ENCODE measurements at regions not wholly inside any gene's neighbourhood (a gene's known extent, or its start where the extent isn't known, plus 50 kb on each side); places are given as distances from the start of the nearest gene placed in this dataset.

DNA sequence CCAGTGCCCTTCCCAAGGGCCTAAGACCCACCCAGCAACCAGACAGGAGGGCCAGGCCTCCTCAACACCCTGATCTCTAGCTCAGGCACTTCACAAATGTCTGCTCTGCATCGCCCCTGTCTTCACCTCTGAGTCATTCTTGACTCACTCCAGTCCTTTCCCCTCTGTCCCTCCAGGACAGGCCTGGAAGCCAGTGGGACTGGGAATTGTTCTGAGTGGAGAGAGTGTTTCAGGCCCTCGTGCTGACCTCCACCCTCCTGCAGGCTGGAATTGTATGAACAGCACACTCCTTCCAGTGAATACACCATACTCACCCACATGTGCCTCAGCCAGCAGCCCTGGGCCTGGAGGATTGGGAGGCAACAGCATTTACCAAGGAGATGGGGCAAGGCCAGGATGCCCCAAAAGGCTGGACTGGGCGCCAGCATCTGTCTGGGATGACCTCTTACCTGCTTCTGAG lies 304.2 kb downstream of the CYP26B1 start:
- peak; percentile 83 for DNase-seq (ENCODE audit: low read depth)

DNA sequence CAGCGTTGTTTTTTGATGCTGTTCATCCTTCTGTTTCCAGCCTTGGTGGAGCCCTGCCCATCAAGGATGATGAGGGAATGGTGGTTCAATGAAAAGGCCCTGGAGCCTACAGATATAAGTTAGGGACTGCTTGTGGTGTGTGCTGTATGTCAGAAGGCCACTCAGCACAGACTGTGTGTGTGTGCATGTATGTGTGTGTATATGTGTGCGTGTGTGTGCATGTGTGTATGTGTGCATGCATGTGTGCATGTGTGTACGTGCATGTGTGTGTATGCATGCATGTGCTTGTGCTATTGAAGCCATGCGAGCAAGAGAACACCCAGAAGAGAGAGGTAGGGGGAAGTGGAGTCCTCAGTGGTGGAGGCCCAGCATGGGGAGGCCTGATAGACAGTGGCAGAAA lies 304.9 kb downstream of the CYP26B1 start:
- no peak for DNase-seq (ENCODE audit: low read depth)

DNA sequence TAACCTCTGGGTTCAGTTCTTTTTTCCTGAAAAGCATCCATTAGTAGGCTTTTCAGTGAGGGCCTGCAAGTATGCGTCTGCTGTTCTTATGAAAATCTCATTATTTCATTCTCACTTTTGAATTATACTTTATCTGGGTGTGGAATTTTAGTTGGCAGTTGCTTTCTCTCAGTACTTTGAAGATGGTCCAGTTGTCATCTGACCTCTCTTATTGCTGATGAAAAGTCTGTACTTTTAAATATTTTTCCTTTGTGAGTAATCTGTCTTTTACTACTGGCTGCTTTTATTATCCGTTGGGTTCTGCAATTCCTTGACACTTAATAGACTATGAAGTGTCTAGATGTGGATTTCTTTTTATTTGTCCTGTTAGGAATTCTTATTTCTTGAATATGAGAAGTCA lies 307.8 kb downstream of the CYP26B1 start:
- no peak for DNase-seq (ENCODE audit: low read depth)

DNA sequence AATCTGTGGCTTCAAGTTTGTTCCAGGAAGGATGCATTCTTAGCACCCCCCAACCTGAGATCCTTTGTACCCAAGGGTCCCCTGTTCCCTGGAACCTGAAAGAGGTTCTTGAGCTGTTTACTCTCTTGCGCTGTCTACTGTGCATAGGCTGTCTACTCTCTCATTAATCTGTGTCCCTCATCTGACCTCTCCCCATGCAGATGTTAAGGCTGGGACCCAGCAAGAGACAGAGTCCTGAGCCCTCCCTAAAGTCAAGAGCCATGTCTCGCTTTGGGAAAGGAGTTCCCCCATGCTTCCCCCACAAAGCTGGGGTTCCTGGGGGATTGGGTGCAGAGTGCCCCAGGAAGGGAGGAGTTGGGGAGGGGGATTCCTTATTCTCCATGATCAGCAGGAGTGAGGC lies 312.9 kb downstream of the CYP26B1 start:
- no peak for DNase-seq (ENCODE audit: low read depth)

DNA sequence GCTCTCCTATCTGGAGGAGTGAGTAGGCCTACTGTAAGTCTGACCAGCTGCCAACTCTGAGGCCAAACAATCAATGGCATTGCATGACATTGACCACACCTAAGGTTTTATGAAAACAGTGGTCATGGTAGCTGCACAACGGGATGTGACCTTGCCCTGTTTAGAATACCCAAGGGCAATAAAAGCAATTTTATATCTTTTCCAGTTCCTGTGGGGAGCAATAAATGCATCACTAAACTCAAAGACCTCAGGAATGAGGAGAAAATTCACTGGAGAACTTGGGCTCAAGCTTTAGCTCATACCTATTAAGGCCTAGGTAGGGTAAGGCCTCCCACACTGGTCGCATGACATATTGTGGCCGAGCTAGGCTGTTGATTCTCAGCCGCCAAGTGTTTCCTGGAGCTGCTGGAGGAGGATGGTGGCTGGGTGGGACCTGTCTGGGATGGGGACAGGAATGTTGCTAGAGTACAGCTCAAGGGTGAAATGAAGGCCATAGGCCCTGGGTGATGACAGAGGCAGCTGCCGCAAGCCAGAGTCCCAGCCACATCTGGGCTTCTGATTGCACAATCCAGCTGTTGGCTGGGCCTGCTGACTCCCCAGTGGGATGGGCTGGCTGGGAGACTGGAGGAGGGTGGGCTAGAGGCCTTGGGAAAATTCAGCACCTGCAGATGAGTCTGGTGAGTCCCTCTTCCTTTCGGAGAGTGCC lies 313.7 kb downstream of the CYP26B1 start:
- DNase-seq (ENCODE audit: low read depth), result peak; percentile 67

DNA sequence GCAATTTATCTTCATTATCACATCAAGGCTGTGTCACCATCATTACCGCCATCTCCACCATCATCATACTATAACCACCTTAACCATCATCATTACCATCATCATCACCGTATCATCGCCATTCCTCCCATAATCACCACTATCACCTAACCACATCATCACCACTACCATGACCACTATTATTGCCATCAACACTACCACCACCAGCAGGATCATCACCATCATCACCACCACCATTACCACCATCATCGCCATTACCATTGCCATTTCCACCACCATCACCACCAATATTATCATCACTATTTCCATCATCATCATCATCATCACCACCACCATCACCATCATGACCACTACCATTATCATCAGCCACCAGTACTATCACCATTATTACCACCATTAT lies 314.4 kb downstream of the CYP26B1 start:
- no peak for DNase-seq (ENCODE audit: low read depth)

DNA sequence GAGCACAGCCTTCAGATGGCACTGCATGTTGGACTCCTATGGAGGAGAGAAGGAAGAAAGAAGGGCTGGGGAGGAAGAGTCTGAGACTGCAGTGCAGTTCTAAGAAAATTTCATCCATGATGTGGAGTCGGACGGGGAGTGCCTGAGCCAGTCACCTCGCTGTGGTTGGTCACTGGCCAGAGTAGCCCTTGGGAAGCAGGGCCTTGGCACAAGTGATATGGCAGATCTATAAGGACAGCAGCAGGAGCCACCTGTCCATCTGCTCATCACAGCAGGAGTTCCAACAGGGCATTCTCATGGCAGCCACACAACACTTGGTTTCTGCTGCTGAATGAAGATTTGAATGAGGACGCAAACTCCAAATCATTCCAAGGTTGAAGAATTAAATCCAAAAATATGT lies 314.8 kb downstream of the CYP26B1 start:
- DNase-seq (ENCODE audit: low read depth), result no peak

DNA sequence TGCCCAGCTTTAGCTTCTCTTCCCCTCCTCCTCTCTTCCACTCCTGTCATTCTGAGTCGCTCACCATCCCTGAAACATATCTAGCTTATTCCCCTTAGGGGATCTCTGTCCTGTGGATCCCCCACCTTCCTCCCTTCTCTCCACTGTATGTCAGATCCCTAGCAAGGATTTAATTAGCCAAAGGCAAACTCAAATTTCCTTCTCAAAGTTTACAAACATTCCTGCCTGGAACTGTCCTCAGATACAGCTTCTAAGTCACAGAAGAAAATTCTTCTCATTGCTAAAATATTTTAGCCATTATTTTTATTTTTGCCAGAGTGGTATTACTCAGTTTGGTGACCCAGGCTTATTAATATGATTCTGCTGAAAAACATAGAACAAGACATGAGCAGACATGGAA lies 315.3 kb downstream of the CYP26B1 start:
- no peak for DNase-seq (ENCODE audit: low read depth)

DNA sequence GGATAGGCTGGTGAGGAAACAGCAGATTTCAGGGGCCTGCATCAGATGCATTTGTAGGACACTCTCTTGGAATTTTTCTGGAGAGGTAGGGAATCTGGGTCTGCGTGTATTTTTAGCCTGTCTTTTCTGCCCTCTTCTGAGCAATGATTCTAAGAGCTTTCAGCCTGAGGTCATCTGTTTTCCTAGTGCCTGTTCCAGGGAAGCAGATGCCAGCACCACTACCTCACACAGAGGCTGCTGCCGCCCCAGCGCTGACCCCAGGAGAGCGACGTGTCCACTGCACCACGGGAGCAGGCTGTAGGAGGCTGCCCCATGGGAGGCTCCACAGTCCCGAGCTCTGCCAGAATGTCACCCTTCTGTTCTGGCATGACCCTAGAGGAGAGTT lies 316.5 kb downstream of the CYP26B1 start:
- DNase-seq (ENCODE audit: low read depth), result peak; percentile 86

DNA sequence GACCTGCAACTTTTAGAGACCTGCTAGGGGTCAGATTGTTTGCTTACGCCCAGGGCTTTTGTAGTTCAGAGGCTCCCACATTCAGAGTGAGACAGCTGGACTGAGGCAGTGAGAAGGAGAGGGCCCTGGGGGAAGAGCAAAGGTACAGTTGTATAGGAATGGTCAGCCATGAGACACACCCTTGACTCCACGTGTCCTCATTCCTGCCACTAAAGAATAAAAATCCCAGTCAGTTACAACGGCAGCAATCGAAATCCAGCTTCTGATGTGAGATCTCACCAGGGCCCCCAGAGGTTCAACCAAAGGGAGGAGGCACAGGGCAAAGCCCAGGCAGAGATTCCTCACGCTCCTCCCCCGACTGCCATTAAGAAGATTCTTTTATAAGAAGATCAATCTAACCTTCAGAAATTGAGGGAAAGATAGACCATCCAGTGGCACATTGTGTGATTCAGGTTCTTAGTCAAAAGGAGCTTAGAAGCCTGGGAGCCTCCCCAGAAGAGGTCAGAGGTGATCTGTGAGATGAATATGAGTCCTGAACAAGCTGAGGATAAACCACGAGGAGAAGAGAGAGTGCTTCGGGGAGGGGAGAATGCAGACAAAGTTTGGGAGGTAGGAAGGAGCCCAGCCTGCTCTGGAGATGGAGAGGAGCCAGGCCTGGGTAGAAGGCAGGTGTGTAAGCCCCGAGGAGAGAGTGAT lies 317.0 kb downstream of the CYP26B1 start:
- peak; percentile 65 for DNase-seq (ENCODE audit: low read depth)

DNA sequence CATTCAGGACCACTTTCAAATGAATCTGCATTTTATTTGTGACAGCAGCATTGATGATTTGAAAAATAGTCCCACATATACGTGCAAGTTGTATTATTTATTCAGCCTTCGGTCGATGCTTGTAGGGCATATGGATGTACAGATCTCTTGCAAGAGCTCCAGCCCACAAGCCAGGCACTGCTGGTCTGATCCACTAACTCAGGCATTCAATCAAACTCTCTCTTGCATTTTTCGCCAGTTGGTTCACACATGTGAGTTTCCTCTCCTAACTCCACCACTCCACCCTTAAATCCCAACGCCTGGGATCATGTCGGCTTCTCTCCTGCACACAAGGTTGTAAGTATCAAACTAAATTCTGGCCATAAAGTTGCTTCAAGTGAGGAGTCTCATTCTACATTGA lies 318.7 kb downstream of the CYP26B1 start:
- DNase-seq (ENCODE audit: low read depth), result no peak

DNA sequence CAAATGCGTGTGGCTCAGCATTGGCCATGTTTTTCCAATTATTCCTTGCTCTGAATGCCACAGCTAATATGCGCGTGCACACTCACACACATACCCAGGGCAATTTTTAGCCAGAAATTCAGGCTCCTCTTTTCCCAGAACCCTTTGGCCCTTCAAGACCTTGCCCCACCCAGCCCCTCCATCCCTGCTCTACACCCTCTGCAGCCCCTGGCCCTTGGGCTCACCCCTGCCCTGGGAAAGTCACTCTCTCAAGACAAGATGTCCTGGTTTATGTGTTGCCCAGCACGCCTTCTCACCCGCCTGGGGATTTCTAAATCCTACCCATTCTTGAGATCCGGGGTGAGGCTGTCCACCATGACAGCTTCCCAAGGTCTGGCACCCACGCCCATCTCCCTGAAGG lies 319.7 kb downstream of the CYP26B1 start:
- no peak for DNase-seq (ENCODE audit: low read depth)

DNA sequence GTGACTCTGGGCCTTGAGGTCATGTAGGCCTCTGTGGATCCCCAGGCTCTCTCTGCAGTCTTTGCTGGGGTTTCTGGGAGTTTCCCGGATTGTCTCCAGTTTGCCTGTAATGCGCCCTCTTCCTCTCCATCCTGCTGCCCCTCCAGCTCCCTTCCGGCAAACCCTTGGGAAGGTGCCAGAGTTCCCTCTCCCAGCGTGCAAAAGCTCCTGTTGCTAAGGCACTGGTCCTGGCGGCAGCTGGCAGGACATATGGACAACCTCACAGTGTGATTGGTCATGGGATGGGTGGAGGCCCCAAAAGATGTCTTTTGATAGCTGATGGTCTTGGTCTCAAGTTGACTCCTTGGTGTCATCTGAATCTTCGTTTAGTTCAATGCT lies 320.1 kb downstream of the CYP26B1 start:
- DNase-seq (ENCODE audit: low read depth), result no peak

DNA sequence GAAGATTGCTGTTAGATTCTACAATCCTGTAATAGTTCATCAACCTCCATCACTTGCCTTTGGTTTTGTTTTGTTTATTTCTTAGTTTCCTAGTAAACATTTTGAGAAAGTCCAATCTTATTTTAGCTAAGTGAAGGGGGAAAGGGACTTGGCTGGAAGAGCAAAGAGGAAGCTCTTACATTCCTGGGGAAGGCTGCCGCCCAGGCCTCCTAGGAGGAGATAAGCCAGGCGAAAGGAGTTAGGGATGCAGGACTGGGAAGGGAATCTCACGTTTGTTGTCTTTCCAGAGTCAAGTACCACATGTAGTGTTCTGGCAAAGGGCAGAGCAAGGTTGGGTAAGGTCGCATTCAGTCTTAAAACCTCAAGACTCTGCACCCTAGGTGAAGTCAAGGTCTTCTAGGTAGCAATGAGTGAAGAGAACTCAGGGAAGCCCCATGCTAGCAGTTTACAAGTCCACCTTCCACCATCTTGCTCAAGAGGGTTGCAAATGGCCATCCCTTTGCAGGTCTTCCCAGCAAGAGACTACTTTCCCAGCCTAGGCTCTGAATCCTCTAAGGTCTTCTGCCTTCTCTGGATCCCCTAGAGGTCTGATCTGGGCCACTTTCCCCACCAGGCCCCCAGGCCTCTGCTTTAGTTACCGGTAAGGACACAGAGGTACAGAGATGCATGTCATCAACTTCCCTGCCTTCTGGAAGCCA lies 320.7 kb downstream of the CYP26B1 start:
- DNase-seq (ENCODE audit: low read depth), result no peak

DNA sequence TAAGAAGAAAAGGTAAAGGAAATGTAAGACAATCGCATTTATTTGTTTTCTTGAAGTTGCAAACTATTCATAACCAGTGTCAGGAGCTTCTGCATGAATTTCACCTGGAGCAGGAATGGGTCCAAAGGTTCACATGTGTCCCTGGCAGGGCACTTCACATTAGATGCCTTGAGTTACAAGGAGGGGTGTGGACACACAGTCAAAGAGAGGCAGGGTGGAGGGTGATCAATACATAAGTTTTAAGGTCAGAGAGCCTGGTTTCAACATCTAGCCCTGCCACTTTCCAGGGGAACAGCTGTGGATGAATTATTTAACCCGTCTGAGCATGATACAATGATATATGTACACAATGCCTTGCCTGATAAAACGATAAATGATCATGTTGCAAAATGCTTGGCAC lies 321.4 kb downstream of the CYP26B1 start:
- DNase-seq (ENCODE audit: low read depth), result no peak

DNA sequence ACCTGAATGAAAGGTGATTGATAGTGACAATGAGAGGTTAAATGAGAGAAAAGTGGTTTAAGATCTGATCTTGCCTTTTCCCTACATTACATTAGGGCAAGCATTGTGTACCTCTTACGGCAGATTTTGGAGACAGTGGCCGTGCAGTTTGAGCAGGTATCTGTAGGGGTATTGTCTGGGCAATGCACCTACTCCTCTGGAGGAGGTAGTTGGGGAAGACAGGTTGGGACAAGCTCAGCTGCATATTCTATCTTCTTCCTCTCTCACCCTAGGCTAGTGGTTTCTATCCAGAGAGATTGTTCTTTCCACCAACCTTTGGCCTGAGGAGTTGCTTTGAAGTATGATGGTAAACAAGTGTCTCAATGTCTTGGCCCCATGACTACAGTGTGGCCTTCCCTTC lies 323.2 kb downstream of the CYP26B1 start:
- no peak for DNase-seq (ENCODE audit: low read depth)

DNA sequence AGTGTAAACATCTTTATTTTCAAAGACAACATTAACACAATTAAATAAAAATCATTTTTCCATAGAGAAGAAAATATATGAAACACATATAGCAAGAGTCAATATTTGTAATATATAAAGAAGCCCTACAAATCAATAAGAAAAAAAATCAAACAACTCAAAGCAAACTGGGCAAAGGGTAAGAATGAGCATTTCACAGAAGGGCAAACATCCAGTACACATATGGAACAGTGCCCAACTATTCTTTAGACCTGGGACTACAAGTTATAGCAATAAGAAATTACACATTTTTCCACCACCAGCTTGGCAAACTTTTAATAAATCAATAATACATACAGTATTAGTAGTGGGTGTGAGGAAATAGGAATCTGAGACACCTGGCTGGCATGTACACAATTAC lies 324.1 kb downstream of the CYP26B1 start:
- no peak for DNase-seq (ENCODE audit: low read depth)

DNA sequence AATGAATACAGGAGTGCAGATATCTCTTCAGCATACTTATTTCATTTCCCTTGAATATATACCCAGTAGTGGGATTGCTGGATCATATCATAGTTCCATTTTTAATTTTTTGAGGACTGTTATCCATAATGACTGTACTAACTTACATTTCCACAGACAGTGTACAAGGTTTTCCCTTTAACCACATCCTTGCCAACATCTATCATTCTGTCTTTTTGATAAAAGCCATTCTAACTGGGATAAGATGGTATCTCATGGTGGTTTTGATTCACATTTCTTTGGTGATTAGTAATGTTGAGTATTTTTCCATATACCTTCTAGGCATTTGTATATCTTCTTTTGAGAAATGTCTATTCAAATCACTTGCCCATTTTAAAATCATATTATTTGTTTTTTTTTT lies 325.2 kb downstream of the CYP26B1 start:
- no peak for DNase-seq (ENCODE audit: low read depth)

DNA sequence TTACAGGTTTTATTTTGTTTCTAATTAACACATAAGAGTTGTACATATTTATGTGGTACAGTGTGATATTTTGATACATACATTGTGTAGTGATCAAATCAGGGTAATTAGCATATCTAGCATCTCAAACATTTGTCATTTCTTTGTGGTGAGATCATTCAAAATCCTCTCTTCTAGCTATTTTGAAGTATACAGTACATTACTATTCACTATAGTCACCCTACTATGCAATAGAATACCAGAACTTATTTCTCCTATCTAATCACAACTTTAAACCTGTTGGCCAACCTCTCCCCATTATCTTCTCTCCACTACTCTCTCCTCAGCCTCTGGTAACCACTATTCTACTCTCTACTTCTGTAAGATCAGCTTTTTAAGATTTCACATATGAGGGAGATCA lies 325.8 kb downstream of the CYP26B1 start:
- DNase-seq (ENCODE audit: low read depth), result no peak

DNA sequence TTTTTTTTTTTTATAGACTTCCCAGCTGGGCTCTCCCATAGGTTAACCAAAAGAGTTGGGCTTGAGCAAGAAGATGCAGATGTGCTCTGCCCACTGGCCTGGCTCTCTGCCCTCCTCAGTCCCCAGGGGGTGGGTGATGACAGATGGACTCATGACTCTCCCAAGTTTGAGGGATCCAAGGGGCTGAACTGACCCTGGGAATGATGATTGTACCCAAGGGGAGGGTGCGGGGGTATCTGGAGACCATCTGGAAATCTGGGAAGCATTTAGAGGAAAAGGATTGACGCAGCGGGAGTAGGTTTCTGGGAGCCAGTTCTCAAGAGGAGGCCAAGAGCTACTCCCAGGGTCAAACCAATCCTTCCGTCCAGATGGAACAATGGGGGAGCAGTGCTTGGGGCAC lies 330.8 kb downstream of the CYP26B1 start:
- no peak for DNase-seq (ENCODE audit: low read depth)

DNA sequence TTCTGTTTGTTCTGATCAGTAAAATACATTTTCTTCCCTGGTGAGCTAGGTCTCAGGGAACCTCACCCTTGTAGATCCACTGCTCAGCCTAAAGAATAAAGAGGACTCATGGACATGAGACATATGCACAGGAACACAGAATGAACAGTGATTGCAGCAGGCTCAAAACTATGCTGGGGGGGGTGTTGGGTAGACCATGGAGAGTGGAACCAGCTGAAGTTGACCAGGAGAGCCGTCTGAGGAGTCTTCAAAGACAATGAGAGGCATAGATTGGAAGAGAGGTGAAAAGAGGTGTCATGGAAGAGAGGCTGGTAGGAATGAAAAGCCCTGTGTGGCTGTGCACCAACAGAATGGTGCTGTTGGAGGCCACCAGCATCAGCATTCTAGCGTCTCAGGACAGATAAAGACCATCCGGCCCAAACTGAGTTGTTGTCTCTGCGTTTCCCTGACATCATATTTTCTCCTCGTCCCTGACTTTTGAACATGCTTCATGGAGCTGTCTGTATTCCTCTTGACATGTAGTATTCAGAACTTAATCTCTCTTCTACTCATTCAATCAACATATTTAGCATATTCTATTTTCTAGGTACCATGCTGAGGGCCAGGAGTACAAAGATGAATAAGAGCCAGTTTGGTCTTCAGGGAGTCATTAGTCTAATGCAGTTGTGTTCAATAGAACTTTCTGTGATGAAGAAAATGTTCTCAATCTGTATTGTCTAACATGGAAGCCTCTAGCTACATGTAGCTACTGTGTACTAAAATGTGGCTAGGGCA lies 331.8 kb downstream of the CYP26B1 start:
- DNase-seq (ENCODE audit: low read depth), result no peak

DNA sequence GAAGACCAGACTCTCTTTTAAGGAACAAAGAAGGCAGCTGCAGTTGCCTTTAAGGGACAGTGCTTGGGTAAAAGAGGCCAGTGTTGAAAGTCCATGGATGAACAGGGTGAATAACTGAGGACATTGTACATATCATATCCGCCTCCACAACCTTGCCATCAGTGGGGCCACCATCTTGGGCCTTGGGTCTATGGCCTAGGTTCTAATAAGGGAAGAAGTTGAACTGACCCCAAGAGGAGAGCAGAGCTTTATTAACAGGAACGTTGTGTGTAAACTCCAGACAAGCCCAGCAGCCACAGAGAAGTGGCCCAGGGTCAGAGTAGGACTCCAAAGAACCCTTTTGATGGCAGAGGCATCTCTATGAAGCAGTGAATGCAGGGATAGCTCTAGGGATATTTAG lies 332.8 kb downstream of the CYP26B1 start:
- no peak for DNase-seq (ENCODE audit: low read depth)
